Psoas muscle (tissue), 7 donors: ENCODE measurements at regions not wholly inside any gene's neighbourhood (a gene's known extent, or its start where the extent isn't known, plus 50 kb on each side); places are given as distances from the start of the nearest gene placed in this dataset.

ENCODE experiments used
- ATAC-seq, 4 donors: fragments of 200-7000 bp; cut with Tn5 transposase; one replicate each; pipeline ENCODE4 v1.9.1; 2020; ENCODE audit warnings: moderate library complexity in 3 of 4, mild to moderate bottlenecking in 2 of 4
- DNase-seq, 2 donors: peaks; one replicate each; pipeline ENCODE4 v3.0.0-alpha.2; 2020
- H3K27ac ChIP-seq: fragments of 200-600 bp; one replicate; pipeline ENCODE4 v1.8.0; 2022
- H3K27me3 ChIP-seq, 3 donors: fragments of 200-600 bp in 1 of 3; one replicate each; pipeline versions ENCODE4 v1.6.1 to v1.8.0; 2013 to 2022; ENCODE audit warnings: low read length in 2 of 3, mild to moderate bottlenecking in 2 of 3, moderate library complexity in 1 of 3; ENCODE audit not compliant: insufficient read depth in 3 of 3
- H3K36me3 ChIP-seq, 2 donors: fragments of 200-600 bp in 1 of 2; one replicate each; pipeline versions ENCODE4 v1.6.1 to v1.8.0; 2013 to 2022; ENCODE audit warnings: low read depth in 1 of 2, mild to moderate bottlenecking in 1 of 2, moderate library complexity in 1 of 2; ENCODE audit not compliant: insufficient read depth in 1 of 2
- H3K4me1 ChIP-seq: fragments of 200-600 bp; one replicate; pipeline ENCODE4 v1.8.0; 2022
- H3K4me3 ChIP-seq: fragments of 200-600 bp; one replicate; pipeline ENCODE4 v1.8.0; 2022; ENCODE audit warnings: mild to moderate bottlenecking
- H3K9me3 ChIP-seq: fragments of 200-600 bp; one replicate; pipeline ENCODE4 v1.8.0; 2022
- WGBS, 3 donors: extraction: QIAGEN DNeasy Blood & Tissue Kit; methylation state at CpG; one replicate each; pipeline versions ENCODE4 v1.1.6 to v1.1.7; 2013; 5-methylcytosine and 5-hydroxymethylcytosine counted together
- intact Hi-C, 2 donors: fragments of 100-400 bp; cut with DNase I; formaldehyde crosslinking; loops; one replicate each; pipeline versions ENCODE4 v1.11.0 to v1.14.2; 2022
- TF ChIP-seq, protein P1 (sequence below): fragments of 200-600 bp; IDR thresholded peaks from one replicate; pipeline ENCODE4 v1.8.0; 2022; ENCODE audit warnings: antibody characterized with exemption
- donor health status: healthy with polysubstance abuse.
- donor health status: DM: no; HTN: no; CAD: no; lungs with moderate emphysema.
- donor health status: Bipolar disorder and iron deficiency.
- donor health status: healthy.
- donor health status: DM: yes; HTN: yes; CAD: no.
- donor health status: DM: no; HTN: no; CAD: no.
- donor health status: DM: yes; HTN: yes; CAD: no.

DNA sequence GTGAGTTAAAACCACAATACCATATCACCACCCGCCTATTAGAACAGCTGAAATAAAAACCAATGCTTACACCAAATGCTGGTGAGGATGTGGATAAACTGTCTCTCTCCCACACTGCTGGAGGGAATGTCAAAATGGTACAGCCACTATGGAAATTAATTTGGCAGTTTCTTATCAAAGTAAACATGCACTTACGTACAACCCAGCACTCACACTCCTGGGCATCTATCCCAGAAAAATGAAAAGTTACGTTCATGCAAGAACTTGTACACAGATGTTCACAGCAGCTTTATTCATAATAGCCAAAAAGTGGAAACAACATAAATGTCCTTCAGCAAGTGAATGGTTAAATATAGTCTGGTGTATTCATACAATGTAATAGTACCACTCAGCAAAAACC lies 173.2 kb upstream of the MYOCD start:
- no peak overlapping the region for H3K4me3 ChIP-seq
- H3K4me1 ChIP-seq: no peaks in the 10 kb centered on the region
- H3K9me3 ChIP-seq: no peaks in the 10 kb centered on the region
- H3K27me3 ChIP-seq: no peaks in the 10 kb centered on the region
- H3K27ac ChIP-seq: no peak overlapping the region
- intact Hi-C loops: no loop called here
- H3K36me3 ChIP-seq: no peaks in the 10 kb centered on the region
- 56 to 65% (median 62%) methylated on average over 3 of the region's 3 CpGs for WGBS, 3 donors
- ATAC-seq (no peak), DNase-seq (no peak)
- TF ChIP-seq, protein P1, sequence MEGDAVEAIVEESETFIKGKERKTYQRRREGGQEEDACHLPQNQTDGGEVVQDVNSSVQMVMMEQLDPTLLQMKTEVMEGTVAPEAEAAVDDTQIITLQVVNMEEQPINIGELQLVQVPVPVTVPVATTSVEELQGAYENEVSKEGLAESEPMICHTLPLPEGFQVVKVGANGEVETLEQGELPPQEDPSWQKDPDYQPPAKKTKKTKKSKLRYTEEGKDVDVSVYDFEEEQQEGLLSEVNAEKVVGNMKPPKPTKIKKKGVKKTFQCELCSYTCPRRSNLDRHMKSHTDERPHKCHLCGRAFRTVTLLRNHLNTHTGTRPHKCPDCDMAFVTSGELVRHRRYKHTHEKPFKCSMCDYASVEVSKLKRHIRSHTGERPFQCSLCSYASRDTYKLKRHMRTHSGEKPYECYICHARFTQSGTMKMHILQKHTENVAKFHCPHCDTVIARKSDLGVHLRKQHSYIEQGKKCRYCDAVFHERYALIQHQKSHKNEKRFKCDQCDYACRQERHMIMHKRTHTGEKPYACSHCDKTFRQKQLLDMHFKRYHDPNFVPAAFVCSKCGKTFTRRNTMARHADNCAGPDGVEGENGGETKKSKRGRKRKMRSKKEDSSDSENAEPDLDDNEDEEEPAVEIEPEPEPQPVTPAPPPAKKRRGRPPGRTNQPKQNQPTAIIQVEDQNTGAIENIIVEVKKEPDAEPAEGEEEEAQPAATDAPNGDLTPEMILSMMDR: no peak

DNA sequence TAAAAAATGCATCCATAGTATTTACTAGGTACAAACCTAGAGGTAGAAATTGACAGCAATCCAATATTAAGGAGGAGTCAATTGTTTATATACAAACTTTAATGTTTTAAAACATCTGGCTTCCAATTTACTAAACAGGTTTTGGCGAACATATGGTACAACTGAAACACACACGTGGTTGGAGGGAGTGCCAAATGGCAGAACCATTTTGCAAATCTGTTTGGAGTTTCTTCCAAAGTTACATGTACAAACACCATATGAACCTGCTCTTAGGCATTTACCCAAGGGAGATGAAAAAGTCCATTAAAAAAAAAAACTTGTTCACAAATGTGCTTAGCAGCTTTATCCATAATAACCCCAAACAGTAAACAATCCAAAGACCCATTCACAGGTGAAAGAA lies 159.8 kb upstream of the MYOCD start:
- no peaks in the 10 kb centered on the region for H3K4me1 ChIP-seq
- intact Hi-C loops: loop anchor here in 1 of 2 donors (10.0 kb wide), 1 partner anchor 59 kb away; no protein-coding TSS in a partner anchor
- no peak overlapping the region for H3K4me3 ChIP-seq
- no peaks in the 10 kb centered on the region for H3K36me3 ChIP-seq
- WGBS, 3 donors: 49 to 70% (median 52%) methylated on average over 2 of the region's 2 CpGs
- H3K27ac ChIP-seq: no peak overlapping the region
- TF ChIP-seq, protein P1: no peak
- H3K27me3 ChIP-seq: no peaks in the 10 kb centered on the region
- DNase-seq (no peak), ATAC-seq (no peak)
- peaks cover 4% of the 10 kb centered on the region for H3K9me3 ChIP-seq

DNA sequence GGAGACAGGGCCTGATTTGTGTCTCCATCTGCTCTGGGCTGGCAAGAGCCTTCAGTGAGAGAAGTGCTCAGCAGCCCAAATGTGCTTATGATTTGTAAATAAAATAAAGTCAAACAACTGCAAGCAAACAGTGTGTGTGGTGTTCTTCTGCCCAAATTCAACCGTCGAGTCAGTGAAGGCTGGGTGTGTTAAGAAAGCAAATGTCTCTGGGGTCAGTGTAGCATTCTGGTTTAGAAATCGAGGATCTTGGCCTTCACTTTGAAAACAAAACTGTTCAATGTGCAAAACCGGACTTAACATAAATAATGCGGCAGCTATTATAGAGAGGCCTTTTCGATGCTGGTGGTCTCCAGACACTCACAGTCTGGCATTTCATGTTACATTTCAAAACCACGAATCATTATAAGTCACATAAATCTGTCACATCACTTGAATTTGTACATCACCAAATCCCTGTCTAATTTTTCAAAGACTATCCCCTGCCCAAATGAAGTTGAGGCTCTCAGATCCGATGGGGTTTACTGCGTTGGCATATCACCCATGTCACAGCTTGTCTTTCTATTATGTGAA lies 158.6 kb upstream of the MYOCD start:
- TF ChIP-seq, protein P1: no peak
- intact Hi-C loops: loop anchor here in 1 of 2 donors (10.0 kb wide), 1 partner anchor 58 kb away; no protein-coding TSS in a partner anchor
- Histone ChIP-seq H3K27ac (no peak overlapping the region), H3K4me1 (no peaks in the 10 kb centered on the region), H3K9me3 (peaks cover 4% of the 10 kb centered on the region), H3K36me3 (no peaks in the 10 kb centered on the region), H3K27me3 (no peaks in the 10 kb centered on the region), H3K4me3 (no peak overlapping the region)
- ATAC-seq (no peak), DNase-seq (no peak)
- 58 to 65% (median 60%) methylated on average over 9 of the region's 9 CpGs for WGBS, 3 donors

DNA sequence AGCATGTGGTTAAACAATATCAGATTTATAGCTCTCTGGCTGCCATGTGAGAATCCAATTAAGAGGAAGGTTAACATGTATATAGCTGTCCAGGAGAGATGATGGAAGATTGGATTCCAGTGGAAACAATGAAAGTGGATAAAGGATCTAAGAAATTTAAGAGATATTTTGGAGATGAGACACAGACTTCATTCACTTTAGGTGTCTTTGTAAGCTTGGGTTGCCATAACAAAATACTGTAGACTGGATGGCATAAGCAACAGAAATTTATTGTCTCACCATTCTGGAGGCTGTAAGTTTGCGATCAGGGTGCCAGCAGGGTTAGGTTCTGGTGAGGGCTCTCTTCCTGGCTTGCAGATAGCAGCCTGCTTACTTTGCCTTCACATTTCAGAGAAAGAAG lies 155.9 kb upstream of the MYOCD start:
- 79 to 84% (median 81%) methylated on average over 1 of the region's 1 CpG for WGBS, 3 donors
- H3K36me3 ChIP-seq: no peaks in the 10 kb centered on the region

More for the DNA sequence above, 155.9 kb upstream of the MYOCD start:
- ATAC-seq: no peak
- TF ChIP-seq, protein P1: no peak
- no peak overlapping the region for H3K27ac ChIP-seq
- H3K4me3 ChIP-seq: no peak overlapping the region
- H3K27me3 ChIP-seq: no peaks in the 10 kb centered on the region
- H3K9me3 ChIP-seq: no peaks in the 10 kb centered on the region
- no peak for DNase-seq
- intact Hi-C loops: loop anchor here (10.0 kb wide), 2 partner anchors 55 to 155 kb away; partner anchors contain the start of gene MYOCD (in 1 of the 2)
- no peaks in the 10 kb centered on the region for H3K4me1 ChIP-seq
